H1 (cell line): ENCODE measurements at regions not wholly inside any gene's neighbourhood (a gene's known extent, or its start where the extent isn't known, plus 50 kb on each side); places are given as distances from the start of the nearest gene placed in this dataset.

Source experiments
- CTCF ChIA-PET: fragments of 300-600 bp; sonication (Branson Sonifier 250); formaldehyde crosslinking; loops from one replicate; lab custom pipeline; 2021; ENCODE audit not compliant: partially characterized antibody; lab: Charles Lee
- POLR2A ChIA-PET: fragments of 300-600 bp; sonication (Branson Sonifier 250); formaldehyde crosslinking; loops from one replicate; lab custom pipeline; 2021; ENCODE audit warnings: inconsistent platforms; ENCODE audit not compliant: partially characterized antibody; lab: Charles Lee
- DNase-seq, 2 experiments: peaks; one replicate each; pipeline versions ENCODE4 v3.0.0 to v3.0.0-alpha.2; 2010 to 2022; ENCODE audit warnings: low spot score in 2 of 2, low read depth in 1 of 2, mixed read lengths in 1 of 2
- FAIRE-seq: peaks from 2 replicates; lab custom pipeline; 2011; peaks lifted over from hg19 to GRCh38; lab: Jason Lieb, UNC
- H2AFZ ChIP-seq: 2 replicates; pipeline ENCODE4 v1.8.1; 2012; ENCODE audit warnings: low read length, inconsistent platforms
- H2AK5ac ChIP-seq: 2 replicates; pipeline ENCODE4 v1.6.1; 2013; ENCODE audit warnings: low read depth, low read length
- H2BK120ac ChIP-seq: replicated peaks from 2 replicates; pipeline ENCODE3; 2013; ENCODE audit warnings: low read depth, low read length, inconsistent platforms
- H2BK12ac ChIP-seq: 2 replicates; pipeline ENCODE4 v1.6.1; 2013; ENCODE audit warnings: low read depth, low read length
- H2BK15ac ChIP-seq: 2 replicates; pipeline ENCODE4 v1.6.1; 2013; ENCODE audit warnings: low read length
- H2BK20ac ChIP-seq: 2 replicates; pipeline ENCODE4 v1.6.1; 2013; ENCODE audit warnings: low read length
- H2BK5ac ChIP-seq: 2 replicates; pipeline ENCODE4 v1.6.1; 2013; ENCODE audit warnings: low read depth, low read length
- H3K14ac ChIP-seq: 2 replicates; pipeline ENCODE4 v1.6.1; 2013; ENCODE audit warnings: inconsistent platforms; ENCODE audit not compliant: insufficient read length
- H3K18ac ChIP-seq: 2 replicates; pipeline ENCODE4 v1.6.1; 2013; ENCODE audit warnings: low read length; ENCODE audit errors: extremely low read depth
- H3K23ac ChIP-seq: 2 replicates; pipeline ENCODE4 v1.6.1; 2013; ENCODE audit warnings: inconsistent platforms; ENCODE audit not compliant: insufficient read length
- H3K23me2 ChIP-seq: 2 replicates; pipeline ENCODE4 v1.6.1; 2013; ENCODE audit warnings: low read depth, low read length
- H3K27ac ChIP-seq: 2 replicates; pipeline ENCODE4 v1.6.1; 2011; ENCODE audit warnings: low read depth, low read length, inconsistent platforms
- H3K27me3 ChIP-seq, 4 experiments: replicated peaks in 1 of 4; 1 replicate in 1 of 4; 2 replicates in 3 of 4; pipeline versions ENCODE4 v1.6.1 to v1.8.1; 2011 to 2013; ENCODE audit warnings: low read length in 3 of 4, mild to moderate bottlenecking in 3 of 4, inconsistent platforms in 2 of 4, mixed read lengths in 2 of 4, moderate library complexity in 1 of 4; ENCODE audit not compliant: control insufficient read depth in 3 of 4, insufficient read depth in 3 of 4; ENCODE audit errors: extremely low read depth in 1 of 4
- H3K36me3 ChIP-seq, 4 experiments: 2 replicates each; pipeline versions ENCODE4 v1.6.1 to v1.8.1; 2011 to 2013; ENCODE audit warnings: mild to moderate bottlenecking in 4 of 4, low read length in 3 of 4, moderate library complexity in 2 of 4, control low read depth in 1 of 4, inconsistent platforms in 1 of 4; ENCODE audit not compliant: insufficient read depth in 4 of 4, control insufficient read depth in 2 of 4
- H3K4ac ChIP-seq: replicated peaks from 2 replicates; pipeline ENCODE3; 2013; ENCODE audit warnings: low read length, low read depth, mixed read lengths, inconsistent platforms; ENCODE audit not compliant: insufficient read length
- H3K4me1 ChIP-seq, 4 experiments: replicated peaks in 1 of 4; 1 replicate in 1 of 4; 2 replicates in 3 of 4; pipeline versions ENCODE4 v1.6.1 to v1.8.1; 2011 to 2013; ENCODE audit warnings: low read length in 3 of 4, inconsistent platforms in 2 of 4, mixed read lengths in 1 of 4; ENCODE audit not compliant: insufficient read depth in 4 of 4, control insufficient read depth in 3 of 4
- H3K4me2 ChIP-seq, 2 experiments: 2 replicates each; pipeline versions ENCODE4 v1.6.1 to v1.8.1; 2011 to 2013; ENCODE audit warnings: low read depth in 2 of 2, low read length in 2 of 2, control low read depth in 1 of 2, inconsistent platforms in 1 of 2, mild to moderate bottlenecking in 1 of 2; ENCODE audit not compliant: insufficient read depth in 1 of 2
- H3K4me3 ChIP-seq, 4 experiments: fragments of 200-600, 300-600 bp in 1 of 4; sonication (generic), shearing (Covaris generic), sonication (Bioruptor Twin) in 1 of 4; 2 replicates each; pipeline versions ENCODE4 v1.5.1 to v1.8.1; 2011 to 2016; ENCODE audit warnings: low read length in 4 of 4, low read depth in 3 of 4, control low read depth in 2 of 4, inconsistent platforms in 2 of 4, mild to moderate bottlenecking in 2 of 4, mixed read lengths in 1 of 4, moderate library complexity in 1 of 4; ENCODE audit not compliant: insufficient read depth in 2 of 4; ENCODE audit errors: extremely low read depth in 1 of 4
- H3K56ac ChIP-seq: replicated peaks from 2 replicates; pipeline ENCODE3; 2013; ENCODE audit warnings: low read depth, mild to moderate bottlenecking, mixed read lengths, low read length, inconsistent platforms; ENCODE audit not compliant: insufficient read length
- H3K79me1 ChIP-seq: 2 replicates; pipeline ENCODE4 v1.6.1; 2013; ENCODE audit warnings: low read depth, low read length, control low read depth
- H3K79me2 ChIP-seq, 2 experiments: 2 replicates each; pipeline versions ENCODE4 v1.6.1 to v1.8.1; 2012 to 2013; ENCODE audit warnings: low read length in 2 of 2, mild to moderate bottlenecking in 2 of 2, inconsistent platforms in 1 of 2; ENCODE audit not compliant: insufficient read depth in 2 of 2, control insufficient read depth in 1 of 2
- H3K9ac ChIP-seq, 4 experiments: replicated peaks in 1 of 4; 1 replicate in 1 of 4; 2 replicates in 3 of 4; pipeline versions ENCODE4 v1.6.1 to v1.8.1; 2011 to 2013; ENCODE audit warnings: low read depth in 3 of 4, low read length in 3 of 4, control low read depth in 2 of 4, mild to moderate bottlenecking in 2 of 4, moderate library complexity in 2 of 4, inconsistent platforms in 1 of 4; ENCODE audit errors: extremely low read depth in 1 of 4
- H3K9me3 ChIP-seq, 2 experiments: 2 replicates each; pipeline versions ENCODE4 v1.6.1 to v1.8.1; 2012 to 2013; ENCODE audit warnings: mild to moderate bottlenecking in 2 of 2, moderate library complexity in 2 of 2, control low read depth in 1 of 2, inconsistent platforms in 1 of 2, low read depth in 1 of 2, low read length in 1 of 2, mixed read lengths in 1 of 2; ENCODE audit not compliant: insufficient read depth in 2 of 2
- H4K20me1 ChIP-seq, 2 experiments: replicated peaks in 1 of 2; 2 replicates each; pipeline versions ENCODE3 to v1.8.1; 2011 to 2013; ENCODE audit warnings: inconsistent platforms in 2 of 2, low read length in 2 of 2, mild to moderate bottlenecking in 1 of 2; ENCODE audit not compliant: insufficient read depth in 2 of 2, control insufficient read depth in 1 of 2
- H4K5ac ChIP-seq: 2 replicates; pipeline ENCODE4 v1.6.1; 2013; ENCODE audit warnings: low read length, low read depth, mixed read lengths, inconsistent platforms; ENCODE audit not compliant: insufficient read length
- H4K8ac ChIP-seq: 2 replicates; pipeline ENCODE4 v1.8.0; 2013; ENCODE audit warnings: mild to moderate bottlenecking, moderate library complexity, low read length, inconsistent platforms; ENCODE audit not compliant: insufficient read depth; ENCODE audit errors: extremely low read depth
- H4K91ac ChIP-seq: replicated peaks from 2 replicates; pipeline ENCODE3; 2013; ENCODE audit warnings: low read length, mixed read lengths, inconsistent platforms; ENCODE audit not compliant: insufficient read length
- ASH2L ChIP-seq: fragments of 200-600, 300-600 bp; sonication (generic); IDR thresholded peaks from one replicate; pipeline ENCODE4 v1.7.1; 2017; ENCODE audit warnings: low read length
- CHD1 ChIP-seq: IDR thresholded peaks from 2 replicates; pipeline ENCODE4 v1.6.1; 2012; ENCODE audit warnings: low read depth, low read length, improper control_type of control experiment
- CTBP2 ChIP-seq: IDR thresholded peaks from 2 replicates; pipeline ENCODE4 v1.7.0; 2011; ENCODE audit warnings: borderline replicate concordance, mild to moderate bottlenecking, moderate library complexity, mixed read lengths, low read length; ENCODE audit not compliant: insufficient read depth, insufficient read length
- FOSL1 ChIP-seq: IDR thresholded peaks from 2 replicates; pipeline ENCODE4 v1.6.1; 2011; ENCODE audit warnings: mild to moderate bottlenecking, low read depth, low read length, moderate library complexity; ENCODE audit not compliant: insufficient read depth
- JUND ChIP-seq: IDR thresholded peaks from 2 replicates; pipeline ENCODE4 v1.6.1; 2011; ENCODE audit warnings: mild to moderate bottlenecking, improper control_type of control experiment, low read length
- MAFK ChIP-seq: IDR thresholded peaks from 2 replicates; pipeline ENCODE4 v1.6.1; 2012; ENCODE audit warnings: low read depth, mild to moderate bottlenecking, improper control_type of control experiment, low read length
- POLR2A ChIP-seq, 2 experiments: IDR thresholded peaks; 1 replicate in 1 of 2; 2 replicates in 1 of 2; pipeline ENCODE4 v1.6.1; 2011; ENCODE audit warnings: low read depth in 2 of 2, low read length in 2 of 2, mild to moderate bottlenecking in 2 of 2; ENCODE audit errors: control extremely low read depth in 1 of 2
- RNF2 ChIP-seq: fragments of 200-900, 300-1000 bp; sonication (generic); IDR thresholded peaks from 2 replicates; pipeline ENCODE4 v1.7.1; 2016; ENCODE audit warnings: borderline replicate concordance, low read depth, mild to moderate bottlenecking, antibody characterized with exemption, low read length; ENCODE audit not compliant: poor library complexity, severe bottlenecking; ENCODE audit errors: missing control alignments
- SIRT6 ChIP-seq: IDR thresholded peaks from one replicate; pipeline ENCODE4 v1.7.1; 2012; ENCODE audit warnings: low read length, inconsistent platforms
- TAF7 ChIP-seq: optimal IDR thresholded peaks from 2 replicates; pipeline ENCODE3; 2011; ENCODE audit warnings: low read depth, mild to moderate bottlenecking, inconsistent platforms, low read length, moderate library complexity, borderline replicate concordance
- TEAD4 ChIP-seq: IDR thresholded peaks from 2 replicates; pipeline ENCODE4 v1.6.1; 2012; ENCODE audit warnings: low read depth, low read length, inconsistent platforms, mixed read lengths
- ZNF274 ChIP-seq: IDR thresholded peaks from 2 replicates; pipeline ENCODE4 v1.7.0; 2012; ENCODE audit warnings: low read length, borderline replicate concordance; ENCODE audit errors: extremely low read depth
- WGBS, 2 experiments: shearing (Covaris generic) in 1 of 2; methylation state at CpG; one replicate each; pipeline versions ENCODE4 v1.1.6 to v1.1.7; 2013 to 2015; ENCODE audit warnings: low lambda C conversion rate in 2 of 2, mixed read lengths in 2 of 2, inconsistent platforms in 1 of 2, low coverage in 1 of 2, missing lambda C conversion rate in 1 of 2; ENCODE audit not compliant: insufficient replicate concordance in 2 of 2, insufficient coverage in 1 of 2, insufficient read length in 1 of 2; ENCODE audit errors: extremely low coverage in 1 of 2, missing lambda C conversion rate in 1 of 2; 5-methylcytosine and 5-hydroxymethylcytosine counted together

DNA sequence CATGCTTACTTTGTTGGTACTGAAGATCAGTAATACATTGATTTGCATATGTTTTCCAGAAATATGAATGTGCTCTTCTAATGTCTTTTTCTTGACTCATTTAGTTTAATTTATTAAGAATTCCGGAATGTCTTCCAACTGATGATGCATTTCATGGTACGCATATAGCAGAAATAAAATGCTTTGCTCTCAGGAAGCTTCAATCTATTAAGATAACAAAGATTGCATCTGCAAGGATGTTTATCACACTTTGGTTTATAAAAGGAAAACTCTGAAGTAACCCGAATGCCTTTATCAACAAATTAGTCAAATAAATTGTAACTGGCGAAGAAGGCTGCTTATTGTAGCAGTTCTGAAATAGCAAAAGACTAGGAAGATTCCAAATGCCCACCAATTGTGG lies 166.4 kb upstream of the LMNTD1 start:
- no peak for FAIRE-seq
- POLR2A ChIA-PET, result no interaction called here
- Histone ChIP-seq H3K27ac (no peak overlapping the region), H3K9me3 (no peaks in the 10 kb centered on the region), H3K18ac (no peak overlapping the region)
- no peak for DNase-seq
- TF ChIP-seq SIRT6 (no peak), ZNF274 (no peak), JUND (no peak), RNF2 (no peak), MAFK (no peak), FOSL1 (no peak), CTBP2 (no peak), TAF7 (no peak), CHD1 (no peak), ASH2L (no peak), TEAD4 (no peak), POLR2A (IDR thresholded peaks at IDR 0.05; ENCODE audit: control extremely low read depth in 1 of 2, low read depth in 2 of 2, low read length in 2 of 2) (no peak)
- TF ChIP-seq, all 59 proteins: peak for 0
- Histone ChIP-seq H3K79me2 (no peaks in the 10 kb centered on the region), H3K36me3 (no peaks in the 10 kb centered on the region), H3K79me1 (no peaks in the 10 kb centered on the region), H3K56ac (no peak overlapping the region), H4K20me1 (no peaks in the 10 kb centered on the region), H3K4me2 (no peak overlapping the region), H2AFZ (no peak overlapping the region), H4K8ac (no peak overlapping the region), H3K4ac (no peak overlapping the region), H3K23ac (no peak overlapping the region), H3K4me1 (peaks cover 0 to 5% (median 0%) of the 10 kb centered on the region in 4 experiments; a peak in 1 of 7 replicates), H4K91ac (no peak overlapping the region), H2BK15ac (no peak overlapping the region), H3K27me3 (no peaks in the 10 kb centered on the region), H3K23me2 (no peaks in the 10 kb centered on the region; the same call in 1 of the 2 replicates), H3K14ac (no peak overlapping the region), H2BK120ac (no peak overlapping the region), H3K9ac (no peak overlapping the region), H2BK12ac (no peak overlapping the region), H4K5ac (no peak overlapping the region), H2AK5ac (no peak overlapping the region), H2BK5ac (no peak overlapping the region), H3K4me3 (no peak overlapping the region), H2BK20ac (no peak overlapping the region)
- CTCF ChIA-PET, result no interaction called here
- 94% methylated on average over 4 of the region's 4 CpGs; no CpG with 5 or more reads in 1 of the 2 experiments for WGBS, 2 experiments
